ENCODE measurements at regions not wholly inside any gene's neighbourhood (a gene's known extent, or its start where the extent isn't known, plus 50 kb on each side); places are given as distances from the start of the nearest gene placed in this dataset.

GRCh38 chr15:81562986-81563385 lies 189.0 kb upstream of the TMC3 start:
- H3K4me3 Mint-ChIP-seq, result no peak overlapping the region
- Histone ChIP-seq H3K27me3 (no peaks in the 10 kb centered on the region), H3K4me3 (no peak overlapping the region), H3K27ac (no peak overlapping the region), H3K4me2 (no peak overlapping the region), H4K20me1 (ENCODE audit: low read depth) (no peaks in the 10 kb centered on the region), H3K79me2 (ENCODE audit: low read depth) (no peaks in the 10 kb centered on the region), H3K4me1 (no peaks in the 10 kb centered on the region), H3K9ac (no peak overlapping the region), H2AFZ (replicated peaks) (no peak overlapping the region), H3K9me3 (ENCODE audit: low read depth) (no peaks in the 10 kb centered on the region), H3K36me3 (no peaks in the 10 kb centered on the region), H3F3A (ENCODE audit: low read depth) (no peaks in the 10 kb centered on the region)
- no peaks in the 10 kb centered on the region for H3K4me1 Mint-ChIP-seq
- peaks cover 2% of the 10 kb centered on the region for H3K27me3 Mint-ChIP-seq (ENCODE audit: insufficient read depth, low read depth)
- H3K36me3 Mint-ChIP-seq, result no peaks in the 10 kb centered on the region
- no peaks in the 10 kb centered on the region for H3K9me3 Mint-ChIP-seq
- no peak overlapping the region for H3K27ac Mint-ChIP-seq
- no peak for DNase-seq (ENCODE audit: low spot score)
- TF ChIP-seq EZH2phosphoT487 (IDR thresholded peaks at IDR 0.05), result no peak
- no peak for TF ChIP-seq CTCF (IDR thresholded peaks at IDR 0.05)
- no peak for TF ChIP-seq EZH2 (IDR thresholded peaks at IDR 0.05)

GRCh38 chr15:81560405-81560804 lies 186.4 kb upstream of the TMC3 start:
- Histone ChIP-seq H3K4me1 (no peaks in the 10 kb centered on the region), H3K79me2 (ENCODE audit: low read depth) (no peaks in the 10 kb centered on the region), H3K9ac (no peak overlapping the region), H3K27me3 (no peaks in the 10 kb centered on the region), H4K20me1 (ENCODE audit: low read depth) (no peaks in the 10 kb centered on the region), H3K27ac (no peak overlapping the region), H3K4me2 (no peak overlapping the region), H3K9me3 (ENCODE audit: low read depth) (no peaks in the 10 kb centered on the region), H3K36me3 (no peaks in the 10 kb centered on the region), H2AFZ (replicated peaks) (no peak overlapping the region), H3F3A (ENCODE audit: low read depth) (no peaks in the 10 kb centered on the region), H3K4me3 (no peak overlapping the region)
- TF ChIP-seq CTCF (IDR thresholded peaks at IDR 0.05) (no peak), EZH2phosphoT487 (IDR thresholded peaks at IDR 0.05) (no peak), EZH2 (IDR thresholded peaks at IDR 0.05) (no peak)
- peaks cover 3% of the 10 kb centered on the region for H3K9me3 Mint-ChIP-seq
- no peak for DNase-seq (ENCODE audit: low spot score)
- H3K36me3 Mint-ChIP-seq, result no peaks in the 10 kb centered on the region
- peaks cover 2% of the 10 kb centered on the region for H3K27me3 Mint-ChIP-seq (ENCODE audit: insufficient read depth, low read depth)
- no peaks in the 10 kb centered on the region for H3K4me1 Mint-ChIP-seq
- H3K27ac Mint-ChIP-seq, result no peak overlapping the region
- H3K4me3 Mint-ChIP-seq, result no peak overlapping the region

GRCh38 chr15:81558056-81558455 lies 184.0 kb upstream of the TMC3 start:
- TF ChIP-seq EZH2 (IDR thresholded peaks at IDR 0.05) (no peak), CTCF (IDR thresholded peaks at IDR 0.05) (no peak), EZH2phosphoT487 (IDR thresholded peaks at IDR 0.05) (no peak)

More at GRCh38 chr15:81558056-81558455, 184.0 kb upstream of the TMC3 start:
- Mint-ChIP-seq H3K4me1 (no peaks in the 10 kb centered on the region), H3K27me3 (ENCODE audit: insufficient read depth, low read depth) (peaks cover 4% of the 10 kb centered on the region), H3K36me3 (no peaks in the 10 kb centered on the region), H3K27ac (no peak overlapping the region), H3K9me3 (peaks cover 3% of the 10 kb centered on the region), H3K4me3 (no peak overlapping the region)
- Histone ChIP-seq H4K20me1 (ENCODE audit: low read depth) (no peaks in the 10 kb centered on the region), H3K9me3 (ENCODE audit: low read depth) (no peaks in the 10 kb centered on the region), H2AFZ (replicated peaks) (no peak overlapping the region), H3F3A (ENCODE audit: low read depth) (no peaks in the 10 kb centered on the region), H3K4me3 (no peak overlapping the region), H3K27me3 (no peaks in the 10 kb centered on the region), H3K36me3 (no peaks in the 10 kb centered on the region), H3K27ac (no peak overlapping the region), H3K4me2 (no peak overlapping the region), H3K79me2 (ENCODE audit: low read depth) (no peaks in the 10 kb centered on the region), H3K4me1 (no peaks in the 10 kb centered on the region), H3K9ac (no peak overlapping the region)
- DNase-seq (ENCODE audit: low spot score), result no peak

Measured in neural progenitor cell (in vitro differentiated cells).